Breast epithelium (tissue), 4 donors: ENCODE measurements at regions not wholly inside any gene's neighbourhood (a gene's known extent, or its start where the extent isn't known, plus 50 kb on each side); places are given as distances from the start of the nearest gene placed in this dataset.

ENCODE experiments used
- DNase-seq, 2 donors: peaks; one replicate each; pipeline ENCODE4 v3.0.0-alpha.2; 2019; ENCODE audit warnings: low spot score in 2 of 2
- H3K27ac ChIP-seq, 2 donors: fragments of 200-600 bp; sonication (generic) in 1 of 2; one replicate each; pipeline ENCODE4 v1.5.1; 2016 to 2019; ENCODE audit warnings: mild to moderate bottlenecking in 1 of 2
- H3K27me3 ChIP-seq, 2 donors: fragments of 200-600 bp; sonication (generic) in 1 of 2; one replicate each; pipeline versions ENCODE4 v1.5.1 to v1.6.0; 2017 to 2019; ENCODE audit warnings: control low read depth in 1 of 2, mild to moderate bottlenecking in 1 of 2
- H3K36me3 ChIP-seq: fragments of 200-600 bp; one replicate; pipeline ENCODE4 v1.5.1; 2019
- H3K4me1 ChIP-seq, 2 donors: fragments of 200-600 bp; sonication (generic); one replicate each; pipeline ENCODE4 v1.5.1; 2016 to 2019; ENCODE audit warnings: control low read depth in 1 of 2
- H3K4me3 ChIP-seq, 3 donors: fragments of 200-600 bp; sonication (generic); 1 replicate in 2 of 3; 2 replicates in 1 of 3; pipeline ENCODE4 v1.5.1; 2016 to 2019; ENCODE audit warnings: mild to moderate bottlenecking in 3 of 3, moderate library complexity in 2 of 3
- H3K9me3 ChIP-seq, 2 donors: fragments of 200-600 bp; sonication (generic) in 1 of 2; one replicate each; pipeline ENCODE4 v1.5.1; 2016 to 2019; ENCODE audit warnings: control low read depth in 1 of 2
- POLR2A ChIP-seq: fragments of 450-650 bp; IDR thresholded peaks from one replicate; pipeline ENCODE4 v1.6.1; 2016; ENCODE audit warnings: antibody characterized with exemption, mild to moderate bottlenecking, moderate library complexity
- POLR2AphosphoS5 ChIP-seq, 3 donors: sonication (generic); formaldehyde crosslinking; IDR thresholded peaks; one replicate each; pipeline ENCODE4 v1.6.1; 2017; ENCODE audit warnings: antibody characterized with exemption in 3 of 3
- intact Hi-C: fragments of 100-400 bp; cut with DNase I; formaldehyde crosslinking; loops from one replicate; pipeline ENCODE4 v1.15.1; 2023; ENCODE audit warnings: low total_unique reads
- TF ChIP-seq, protein P1 (sequence below), 3 donors: fragments of 450-650 bp; IDR thresholded peaks; one replicate each; pipeline ENCODE4 v1.5.1; 2016 to 2017; ENCODE audit warnings: antibody characterized with exemption in 3 of 3, mild to moderate bottlenecking in 3 of 3, moderate library complexity in 3 of 3

- no peaks in the 10 kb centered on the region for H3K36me3 ChIP-seq
- intact Hi-C loops = no loop called here
- no peak for DNase-seq
- TF ChIP-seq POLR2AphosphoS5 (IDR thresholded peaks at IDR 0.05) (no peak), POLR2A (no peak)
- TF ChIP-seq, protein P1, sequence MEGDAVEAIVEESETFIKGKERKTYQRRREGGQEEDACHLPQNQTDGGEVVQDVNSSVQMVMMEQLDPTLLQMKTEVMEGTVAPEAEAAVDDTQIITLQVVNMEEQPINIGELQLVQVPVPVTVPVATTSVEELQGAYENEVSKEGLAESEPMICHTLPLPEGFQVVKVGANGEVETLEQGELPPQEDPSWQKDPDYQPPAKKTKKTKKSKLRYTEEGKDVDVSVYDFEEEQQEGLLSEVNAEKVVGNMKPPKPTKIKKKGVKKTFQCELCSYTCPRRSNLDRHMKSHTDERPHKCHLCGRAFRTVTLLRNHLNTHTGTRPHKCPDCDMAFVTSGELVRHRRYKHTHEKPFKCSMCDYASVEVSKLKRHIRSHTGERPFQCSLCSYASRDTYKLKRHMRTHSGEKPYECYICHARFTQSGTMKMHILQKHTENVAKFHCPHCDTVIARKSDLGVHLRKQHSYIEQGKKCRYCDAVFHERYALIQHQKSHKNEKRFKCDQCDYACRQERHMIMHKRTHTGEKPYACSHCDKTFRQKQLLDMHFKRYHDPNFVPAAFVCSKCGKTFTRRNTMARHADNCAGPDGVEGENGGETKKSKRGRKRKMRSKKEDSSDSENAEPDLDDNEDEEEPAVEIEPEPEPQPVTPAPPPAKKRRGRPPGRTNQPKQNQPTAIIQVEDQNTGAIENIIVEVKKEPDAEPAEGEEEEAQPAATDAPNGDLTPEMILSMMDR (IDR thresholded peaks at IDR 0.05) = no peak
- no peaks in the 10 kb centered on the region for H3K9me3 ChIP-seq
- no peak overlapping the region for H3K27ac ChIP-seq
- H3K27me3 ChIP-seq = no peaks in the 10 kb centered on the region
- H3K4me3 ChIP-seq = no peak overlapping the region
- H3K4me1 ChIP-seq = no peaks in the 10 kb centered on the region
Measured at GRCh38 chr2:12210016-12210933, 463.8 kb downstream of the LPIN1 start.

DNA sequence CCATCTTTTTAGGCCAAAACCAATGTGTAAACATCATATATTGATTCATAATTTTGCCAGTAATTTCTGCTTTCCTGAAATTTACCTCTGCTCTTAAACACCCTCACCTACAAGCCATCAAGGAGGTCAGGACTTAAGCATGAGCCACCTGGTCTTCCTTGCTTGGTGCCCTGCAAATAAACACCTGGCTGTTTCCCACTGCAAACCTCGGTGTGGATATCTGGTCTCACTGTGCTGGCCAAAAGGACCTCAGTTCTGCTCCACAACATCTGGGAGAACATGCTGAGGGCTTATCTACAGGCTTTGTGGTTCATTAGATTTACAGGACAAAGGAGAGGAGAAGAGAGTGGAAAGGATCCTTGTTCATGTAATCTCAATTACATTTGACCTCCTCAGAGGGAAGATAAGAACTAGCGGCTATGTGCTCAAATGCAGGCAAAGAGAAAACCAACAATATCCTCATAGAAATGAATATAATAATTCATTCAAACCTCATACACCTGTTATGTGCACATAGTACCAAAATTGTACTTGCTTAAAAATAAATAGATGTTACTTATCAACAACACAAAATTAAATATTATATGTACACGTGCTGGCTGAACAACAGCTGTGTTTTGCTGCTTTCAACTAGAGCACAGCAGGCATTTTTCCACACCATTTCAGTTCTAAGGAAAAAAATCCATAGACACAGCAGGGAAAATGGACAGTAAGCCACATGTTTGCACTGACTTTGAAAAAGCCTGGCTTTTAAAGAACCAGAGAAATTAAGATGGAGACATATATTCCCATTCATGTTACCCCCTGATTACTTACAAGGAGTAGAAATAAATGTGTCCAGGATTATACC, 465.1 kb downstream of the LPIN1 start:
- DNase-seq = no peak
- TF ChIP-seq POLR2AphosphoS5 (IDR thresholded peaks at IDR 0.05) (no peak), POLR2A (no peak)
- TF ChIP-seq, protein P1 (IDR thresholded peaks at IDR 0.05) = no peak
- H3K9me3 ChIP-seq = no peaks in the 10 kb centered on the region
- no peak overlapping the region for H3K27ac ChIP-seq
- intact Hi-C loops = no loop called here
- H3K4me1 ChIP-seq = no peaks in the 10 kb centered on the region
- no peaks in the 10 kb centered on the region for H3K27me3 ChIP-seq
- H3K36me3 ChIP-seq = no peaks in the 10 kb centered on the region
- no peak overlapping the region for H3K4me3 ChIP-seq

GRCh38 chr2:12212841-12213597, 466.6 kb downstream of the LPIN1 start:
- intact Hi-C loops = no loop called here
- TF ChIP-seq, protein P1 (IDR thresholded peaks at IDR 0.05) = no peak
- no peak for TF ChIP-seq POLR2A
- no peak for TF ChIP-seq POLR2AphosphoS5 (IDR thresholded peaks at IDR 0.05)
- Histone ChIP-seq H3K4me3 (no peak overlapping the region), H3K36me3 (no peaks in the 10 kb centered on the region), H3K27me3 (no peaks in the 10 kb centered on the region), H3K27ac (no peak overlapping the region), H3K9me3 (no peaks in the 10 kb centered on the region), H3K4me1 (no peaks in the 10 kb centered on the region)
- no peak for DNase-seq

DNA sequence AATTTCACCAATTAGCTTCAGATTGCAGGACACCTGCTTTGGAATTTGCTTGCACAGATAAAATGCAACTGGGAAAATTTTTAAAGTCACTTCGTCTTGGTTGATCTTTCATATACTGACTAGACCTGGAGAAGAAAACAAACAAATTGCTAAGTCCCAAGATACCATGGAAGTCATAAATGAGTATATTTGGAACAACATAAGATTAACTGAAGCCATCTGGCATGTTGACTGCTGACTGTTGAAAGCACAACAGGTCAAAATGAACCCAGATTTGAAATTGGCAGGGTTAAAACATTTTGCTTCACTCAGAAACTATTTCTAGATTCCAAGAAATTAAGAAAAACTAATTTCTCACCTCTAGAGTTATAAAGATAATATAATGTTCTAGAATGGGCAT, 470.7 kb downstream of the LPIN1 start:
- Histone ChIP-seq H3K4me1 (no peaks in the 10 kb centered on the region), H3K9me3 (no peaks in the 10 kb centered on the region), H3K27me3 (no peaks in the 10 kb centered on the region), H3K27ac (no peak overlapping the region), H3K36me3 (no peaks in the 10 kb centered on the region), H3K4me3 (no peak overlapping the region)
- no peak for DNase-seq
- intact Hi-C loops = no loop called here
- no peak for TF ChIP-seq POLR2A

DNA sequence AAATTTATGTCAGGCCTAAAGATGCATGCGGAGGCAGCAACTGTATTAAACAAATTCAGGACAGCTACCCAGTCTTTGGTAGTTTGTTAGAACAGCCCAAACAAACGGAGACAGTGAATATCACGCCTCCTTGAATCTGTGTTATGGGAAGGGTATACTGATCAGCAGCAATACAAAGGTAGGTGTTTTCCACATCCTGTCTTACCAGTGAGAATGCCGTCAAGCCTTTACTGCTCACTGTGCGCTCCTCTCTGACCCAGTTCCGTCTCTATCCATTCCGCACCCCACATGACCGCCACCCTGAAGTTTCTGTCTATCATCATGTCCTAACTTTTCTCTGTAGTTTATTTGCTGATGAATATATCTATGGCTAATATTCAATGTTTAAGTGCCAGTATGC, 473.3 kb downstream of the LPIN1 start:
- TF ChIP-seq POLR2A (no peak), POLR2AphosphoS5 (IDR thresholded peaks at IDR 0.05) (no peak)
- TF ChIP-seq, protein P1 (IDR thresholded peaks at IDR 0.05) = no peak
- no peaks in the 10 kb centered on the region for H3K27me3 ChIP-seq
- H3K4me1 ChIP-seq = no peaks in the 10 kb centered on the region
- DNase-seq = no peak
- no peaks in the 10 kb centered on the region for H3K36me3 ChIP-seq
- intact Hi-C loops = no loop called here
- peaks cover 8 to 13% of the 10 kb centered on the region in 2 donors for H3K9me3 ChIP-seq
- no peak overlapping the region for H3K27ac ChIP-seq
- H3K4me3 ChIP-seq = no peak overlapping the region
